GM12878 (cell line): ENCODE measurements at regions not wholly inside any gene's neighbourhood (a gene's known extent, or its start where the extent isn't known, plus 50 kb on each side); places are given as distances from the start of the nearest gene placed in this dataset.
"Not testable (repeated sequence)": the region's sequence is repeated elsewhere in the genome, so short reads cannot be mapped to it uniquely, and the experiment has no call there.

ENCODE experiments used
- ATAC-seq: fragments of 200-7000 bp; cut with Tn5 transposase; 3 replicates; pipeline ENCODE4 v1.9.1; 2020; ENCODE audit warnings: mild to moderate bottlenecking, moderate library complexity
- BruUV-seq: library from RNA; stranded (reverse); fragments of 400-500 nt; replicated peaks from 2 replicates; lab custom pipeline; 2021; lab: Mats Ljungman, UMichigan
- CTCF ChIA-PET: fragments of 300-600 bp; sonication (Branson Sonifier 250); formaldehyde crosslinking; extraction: SDS; loops from one replicate; lab custom pipeline; 2021; ENCODE audit warnings: inconsistent platforms; lab: Yijun Ruan, JAX
- POLR2A ChIA-PET: fragments of 350-600 bp; formaldehyde crosslinking; extraction: SDS; loops from one replicate; lab custom pipeline; 2021; ENCODE audit warnings: inconsistent platforms; lab: Charles Lee
- RAD21 ChIA-PET: fragments of 300-600 bp; sonication (Branson Sonifier 250); formaldehyde crosslinking; loops from one replicate; lab custom pipeline; 2023; ENCODE audit warnings: antibody characterized with exemption; ENCODE audit not compliant: unreplicated experiment; lab: Charles Lee
- SMC1A ChIA-PET: fragments of 300-600 bp; sonication (Branson Sonifier 250); formaldehyde crosslinking; loops from one replicate; lab custom pipeline; 2023; ENCODE audit not compliant: unreplicated experiment, uncharacterized antibody; lab: Charles Lee
- DNase-seq: peaks from one replicate; pipeline ENCODE4 v3.0.0-alpha.2; 2011; ENCODE audit warnings: low read depth, low spot score
- FAIRE-seq: peaks from 3 replicates; lab custom pipeline; 2011; peaks lifted over from hg19 to GRCh38; lab: Jason Lieb, UNC
- H2AFZ ChIP-seq: 2 replicates; pipeline ENCODE4 v1.6.0; 2011; ENCODE audit warnings: low read depth, low read length, control low read depth; ENCODE audit not compliant: control insufficient read depth
- H3K27ac ChIP-seq: 2 replicates; pipeline ENCODE4 v1.5.1; 2011; ENCODE audit warnings: control low read depth; ENCODE audit not compliant: control insufficient read depth, insufficient read depth
- H3K27me3 ChIP-seq, 2 experiments: replicated peaks in 1 of 2; 2 replicates each; pipeline versions ENCODE4 v1.6.0 to v1.6.1; 2011; ENCODE audit warnings: low read length in 1 of 2; ENCODE audit not compliant: control insufficient read depth in 2 of 2, insufficient read depth in 2 of 2
- H3K36me3 ChIP-seq, 2 experiments: 2 replicates each; pipeline ENCODE4 v1.5.1; 2011; ENCODE audit warnings: low read length in 1 of 2; ENCODE audit not compliant: control insufficient read depth in 2 of 2, insufficient read depth in 2 of 2
- H3K4me1 ChIP-seq: 2 replicates; pipeline ENCODE4 v1.6.1; 2011; ENCODE audit warnings: mild to moderate bottlenecking, low read length, moderate library complexity, mixed read lengths; ENCODE audit not compliant: control insufficient read depth, insufficient read depth
- H3K4me2 ChIP-seq: 2 replicates; pipeline ENCODE4 v1.6.0; 2011; ENCODE audit warnings: control low read depth; ENCODE audit not compliant: control insufficient read depth, insufficient read depth
- H3K4me3 ChIP-seq: fragments of 200-600 bp; sonication (generic); 2 replicates; pipeline ENCODE4 v1.5.1; 2016
- H3K79me2 ChIP-seq: 2 replicates; pipeline ENCODE4 v1.6.0; 2011; ENCODE audit warnings: low read length; ENCODE audit not compliant: control insufficient read depth, insufficient read depth
- H3K9ac ChIP-seq: 2 replicates; pipeline ENCODE4 v1.8.0; 2011; ENCODE audit warnings: low read length, control low read depth, mixed read lengths; ENCODE audit not compliant: control insufficient read depth, insufficient read depth
- H3K9me3 ChIP-seq: replicated peaks from 3 replicates; pipeline ENCODE4 v1.5.1; 2011; ENCODE audit warnings: mild to moderate bottlenecking, low read length; ENCODE audit not compliant: control insufficient read depth, insufficient read depth
- H4K20me1 ChIP-seq: 2 replicates; pipeline ENCODE4 v1.6.0; 2011; ENCODE audit not compliant: control insufficient read depth, insufficient read depth
- CBFB ChIP-seq: IDR thresholded peaks from 2 replicates; pipeline ENCODE4 v1.6.1; 2016; ENCODE audit warnings: antibody characterized with exemption, low read depth
- FOS ChIP-seq: IDR thresholded peaks from 3 replicates; pipeline ENCODE4 v1.6.1; 2011; ENCODE audit warnings: borderline replicate concordance; ENCODE audit not compliant: insufficient read length; ENCODE audit errors: extremely low read depth
- NFXL1 ChIP-seq: fragments of 450-650 bp; IDR thresholded peaks from 2 replicates; pipeline ENCODE4 v1.6.1; 2017; ENCODE audit warnings: antibody characterized with exemption, mild to moderate bottlenecking, borderline replicate concordance
- NR2C1 ChIP-seq: fragments of 450-650 bp; IDR thresholded peaks from 2 replicates; pipeline ENCODE4 v1.6.1; 2017; ENCODE audit warnings: antibody characterized with exemption, mild to moderate bottlenecking, moderate library complexity
- POLR2AphosphoS5 ChIP-seq: IDR thresholded peaks from 2 replicates; pipeline ENCODE4 v1.6.1; 2011; ENCODE audit warnings: mild to moderate bottlenecking, low read length, inconsistent platforms
- WGBS: methylation state at CpG from one replicate; pipeline ENCODE4 v1.1.6; 2016; ENCODE audit warnings: low lambda C conversion rate; ENCODE audit not compliant: insufficient replicate concordance, insufficient coverage; ENCODE audit errors: missing lambda C conversion rate; 5-methylcytosine and 5-hydroxymethylcytosine counted together
- in situ Hi-C: fragments of 300-500 bp; cut with MboI; formaldehyde crosslinking; loops from 9 replicates; pipeline ENCODE4 v1.14.3; 2018; ENCODE audit warnings: mixed read lengths
- intact Hi-C: fragments of 100-400 bp; cut with micrococcal nuclease; formaldehyde crosslinking; loops from one replicate; pipeline ENCODE4 v1.14.2; 2022; ENCODE audit not compliant: unreplicated experiment
- TF ChIP-seq, protein P1 (sequence below): fragments of 450-650 bp; IDR thresholded peaks from 2 replicates; pipeline ENCODE4 v1.6.1; 2018; ENCODE audit warnings: borderline replicate concordance, mild to moderate bottlenecking; ENCODE audit not compliant: partially characterized antibody

DNA sequence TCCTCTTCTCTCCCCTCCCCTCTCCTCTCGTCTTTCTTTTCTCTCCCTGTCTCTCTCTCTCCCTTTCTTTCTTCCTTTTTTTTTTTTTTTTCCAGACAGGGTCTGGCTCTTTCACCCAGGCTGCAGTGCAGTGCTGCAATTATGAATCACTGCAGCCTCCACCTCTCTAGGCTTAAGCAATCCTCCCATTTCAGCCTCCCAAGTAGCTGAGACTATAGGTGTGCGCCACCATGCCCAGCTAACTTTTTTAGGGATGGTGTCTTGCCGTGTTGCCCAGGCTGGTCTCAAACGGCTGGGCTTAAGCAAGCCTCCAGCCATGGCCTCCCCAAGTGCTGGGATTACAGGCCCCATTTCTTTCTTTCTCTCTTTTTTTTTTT is 59.9 kb upstream of the NCOA3 start:
- RAD21 ChIA-PET = interaction anchor here (0.6 to 4.4 kb wide), 4 partner anchors 12 to 57 kb away, joined by 3 to 20 read pairs (median 10); no protein-coding TSS in a partner anchor

DNA sequence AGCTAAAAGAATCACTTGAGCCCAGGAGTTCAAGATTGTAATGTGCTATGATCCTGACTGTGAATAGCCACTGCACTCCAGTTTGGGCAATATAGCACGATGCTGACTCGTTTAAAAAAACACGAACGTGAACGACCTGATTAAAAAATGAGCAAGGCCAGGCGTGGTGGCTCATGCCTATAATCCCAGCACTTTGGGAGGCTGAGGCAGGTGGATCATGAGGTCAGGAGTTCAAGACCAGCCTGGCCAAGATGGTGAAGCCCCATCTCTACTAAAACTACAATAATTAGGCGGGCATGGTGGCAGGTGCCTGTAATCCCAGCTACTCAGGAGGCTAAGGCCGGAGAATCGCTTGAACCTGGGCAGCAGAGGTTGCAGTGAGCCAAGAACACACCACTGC is 58.6 kb upstream of the NCOA3 start:
- SMC1A ChIA-PET = interaction anchor here (0.7 to 10.2 kb wide), 4 partner anchors 11 to 169 kb away, joined by 3 to 74 read pairs (median 3); no protein-coding TSS in a partner anchor
- RAD21 ChIA-PET = not testable (repeated sequence)
- WGBS = 83% methylated on average over 9 of the region's 9 CpGs

More for the DNA sequence above, 59.9 kb upstream of the NCOA3 start:
- in situ Hi-C loops (no loop called here), intact Hi-C loops (no loop called here)
- Histone ChIP-seq H3K9ac (no peak overlapping the region), H3K9me3 (no peaks in the 10 kb centered on the region), H2AFZ (no peak overlapping the region), H3K27ac (no peak overlapping the region), H3K4me1 (peaks cover 15% of the 10 kb centered on the region), H3K4me3 (no peak overlapping the region), H4K20me1 (no peaks in the 10 kb centered on the region), H3K79me2 (peaks cover 4% of the 10 kb centered on the region), H3K4me2 (no peak overlapping the region), H3K36me3 (no peaks in the 10 kb centered on the region), H3K27me3 (no peaks in the 10 kb centered on the region)
- 87% methylated on average over 4 of the region's 4 CpGs for WGBS
- DNase-seq (no peak), ATAC-seq (no peak), FAIRE-seq (no peak)
- TF ChIP-seq POLR2AphosphoS5 (no peak), NFXL1 (no peak), CBFB (no peak), FOS (no peak), NR2C1 (no peak)
- TF ChIP-seq, protein P1, sequence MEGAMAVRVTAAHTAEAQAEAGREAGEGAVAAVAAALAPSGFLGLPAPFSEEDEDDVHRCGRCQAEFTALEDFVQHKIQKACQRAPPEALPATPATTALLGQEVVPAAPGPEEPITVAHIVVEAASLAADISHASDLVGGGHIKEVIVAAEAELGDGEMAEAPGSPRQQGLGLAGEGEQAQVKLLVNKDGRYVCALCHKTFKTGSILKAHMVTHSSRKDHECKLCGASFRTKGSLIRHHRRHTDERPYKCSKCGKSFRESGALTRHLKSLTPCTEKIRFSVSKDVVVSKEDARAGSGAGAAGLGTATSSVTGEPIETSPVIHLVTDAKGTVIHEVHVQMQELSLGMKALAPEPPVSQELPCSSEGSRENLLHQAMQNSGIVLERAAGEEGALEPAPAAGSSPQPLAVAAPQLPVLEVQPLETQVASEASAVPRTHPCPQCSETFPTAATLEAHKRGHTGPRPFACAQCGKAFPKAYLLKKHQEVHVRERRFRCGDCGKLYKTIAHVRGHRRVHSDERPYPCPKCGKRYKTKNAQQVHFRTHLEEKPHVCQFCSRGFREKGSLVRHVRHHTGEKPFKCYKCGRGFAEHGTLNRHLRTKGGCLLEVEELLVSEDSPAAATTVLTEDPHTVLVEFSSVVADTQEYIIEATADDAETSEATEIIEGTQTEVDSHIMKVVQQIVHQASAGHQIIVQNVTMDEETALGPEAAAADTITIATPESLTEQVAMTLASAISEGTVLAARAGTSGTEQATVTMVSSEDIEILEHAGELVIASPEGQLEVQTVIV = no peak
- no TSS peak for BruUV-seq
- SMC1A ChIA-PET = interaction anchor here (0.6 to 10.2 kb wide), 4 partner anchors 12 to 62 kb away, joined by 3 to 74 read pairs (median 3); no protein-coding TSS in a partner anchor
- POLR2A ChIA-PET = interaction anchor here (0.6 kb wide), 1 partner anchor 14 kb away, joined by 5 read pairs; no protein-coding TSS in a partner anchor
- CTCF ChIA-PET = interaction anchor here (0.7 kb wide), 1 partner anchor 27 kb away, joined by 3 read pairs; no protein-coding TSS in a partner anchor

More for the DNA sequence above, 58.6 kb upstream of the NCOA3 start:
- BruUV-seq, DNase-seq, ATAC-seq, intact Hi-C loops, in situ Hi-C loops, H3K9ac ChIP-seq, H3K4me3 ChIP-seq, H3K27ac ChIP-seq, H3K9me3 ChIP-seq, H4K20me1 ChIP-seq, H3K4me2 ChIP-seq, H3K36me3 ChIP-seq, CTCF ChIA-PET, H3K27me3 ChIP-seq, H2AFZ ChIP-seq, H3K79me2 ChIP-seq, FAIRE-seq: not testable (repeated sequence)
- POLR2A ChIA-PET = interaction anchor here (0.6 kb wide), 1 partner anchor 166 kb away, joined by 3 read pairs; no protein-coding TSS in a partner anchor
- H3K4me1 ChIP-seq = peaks cover 18% of the 10 kb centered on the region
